Naive thymus-derived CD4-positive, alpha-beta T cell (primary cell): ENCODE measurements at regions not wholly inside any gene's neighbourhood (a gene's known extent, or its start where the extent isn't known, plus 50 kb on each side); places are given as distances from the start of the nearest gene placed in this dataset.

Experiments used
- ATAC-seq: fragments of 150-1000 bp; cut with Tn5 transposase; 2 replicates; pipeline ENCODE4 v1.10.0; 2021; ENCODE audit warnings: mild to moderate bottlenecking, moderate library complexity
- CTCF ChIA-PET: fragments of 350-600 bp; sonication (Branson Sonifier 250); formaldehyde crosslinking; loops from one replicate; lab custom pipeline; 2021; ENCODE audit warnings: antibody characterized with exemption; lab: Charles Lee
- POLR2A ChIA-PET: fragments of 350-600 bp; sonication (Branson Sonifier 250); formaldehyde crosslinking; loops from one replicate; lab custom pipeline; 2021; ENCODE audit warnings: antibody characterized with exemption, inconsistent platforms; lab: Charles Lee
- DNase-seq, 9 donors: peaks; one replicate each; pipeline versions ENCODE4 v3.0.0 to v3.0.0-alpha.2; 2020 to 2022; ENCODE audit warnings: mixed read lengths in 1 of 9
- H3K27ac ChIP-seq: one replicate; pipeline ENCODE4 v1.7.0; 2013; ENCODE audit warnings: mild to moderate bottlenecking, low read depth, low read length, moderate library complexity
- H3K27me3 ChIP-seq, 2 donors: one replicate each; pipeline ENCODE4 v1.7.0; 2013; ENCODE audit warnings: low read length in 2 of 2, mild to moderate bottlenecking in 2 of 2, moderate library complexity in 2 of 2; ENCODE audit not compliant: control insufficient read depth in 2 of 2, insufficient read depth in 2 of 2
- H3K36me3 ChIP-seq, 3 experiments: 1 replicate in 2 of 3; 2 replicates in 1 of 3; pipeline ENCODE4 v1.7.0; 2013; ENCODE audit warnings: low read length in 3 of 3, mild to moderate bottlenecking in 3 of 3, moderate library complexity in 1 of 3; ENCODE audit not compliant: insufficient read depth in 3 of 3, control insufficient read depth in 2 of 3
- H3K4me1 ChIP-seq, 2 donors: one replicate each; pipeline ENCODE4 v1.7.0; 2013; ENCODE audit warnings: low read length in 2 of 2, mild to moderate bottlenecking in 2 of 2, moderate library complexity in 1 of 2; ENCODE audit not compliant: control insufficient read depth in 2 of 2, insufficient read depth in 2 of 2
- H3K4me3 ChIP-seq: 2 replicates; pipeline ENCODE4 v1.7.0; 2013; ENCODE audit warnings: mild to moderate bottlenecking, low read length
- H3K9me3 ChIP-seq, 3 experiments: 1 replicate in 2 of 3; 2 replicates in 1 of 3; pipeline ENCODE4 v1.7.0; 2013; ENCODE audit warnings: low read length in 3 of 3; ENCODE audit not compliant: control insufficient read depth in 2 of 3
- H3K27ac Mint-ChIP-seq, 9 donors: one replicate each; pipeline ENCODE4 v1.8.0; 2020 to 2022; ENCODE audit warnings: mixed read lengths in 9 of 9, mild to moderate bottlenecking in 8 of 9, moderate library complexity in 5 of 9, inconsistent platforms in 2 of 9
- H3K27me3 Mint-ChIP-seq, 5 donors: one replicate each; pipeline ENCODE4 v1.8.0; 2021 to 2022; ENCODE audit warnings: mixed read lengths in 5 of 5, mild to moderate bottlenecking in 1 of 5
- H3K36me3 Mint-ChIP-seq, 5 donors: one replicate each; pipeline ENCODE4 v1.8.0; 2020 to 2022; ENCODE audit warnings: mixed read lengths in 5 of 5, mild to moderate bottlenecking in 3 of 5, inconsistent platforms in 1 of 5
- H3K4me1 Mint-ChIP-seq, 7 donors: one replicate each; pipeline ENCODE4 v1.8.0; 2020 to 2022; ENCODE audit warnings: mixed read lengths in 7 of 7, mild to moderate bottlenecking in 3 of 7, inconsistent platforms in 1 of 7
- H3K4me3 Mint-ChIP-seq, 10 donors: one replicate each; pipeline ENCODE4 v1.8.0; 2020 to 2022; ENCODE audit warnings: mild to moderate bottlenecking in 10 of 10, mixed read lengths in 10 of 10, moderate library complexity in 6 of 10, inconsistent platforms in 2 of 10
- H3K9me3 Mint-ChIP-seq, 11 donors: one replicate each; pipeline ENCODE4 v1.8.0; 2020 to 2022; ENCODE audit warnings: mixed read lengths in 11 of 11, mild to moderate bottlenecking in 4 of 11, inconsistent platforms in 1 of 11, moderate library complexity in 1 of 11
- intact Hi-C, 2 donors: fragments of 100-400 bp; cut with micrococcal nuclease; formaldehyde crosslinking; loops; one replicate each; pipeline ENCODE4 v1.15.1; 2023

DNA sequence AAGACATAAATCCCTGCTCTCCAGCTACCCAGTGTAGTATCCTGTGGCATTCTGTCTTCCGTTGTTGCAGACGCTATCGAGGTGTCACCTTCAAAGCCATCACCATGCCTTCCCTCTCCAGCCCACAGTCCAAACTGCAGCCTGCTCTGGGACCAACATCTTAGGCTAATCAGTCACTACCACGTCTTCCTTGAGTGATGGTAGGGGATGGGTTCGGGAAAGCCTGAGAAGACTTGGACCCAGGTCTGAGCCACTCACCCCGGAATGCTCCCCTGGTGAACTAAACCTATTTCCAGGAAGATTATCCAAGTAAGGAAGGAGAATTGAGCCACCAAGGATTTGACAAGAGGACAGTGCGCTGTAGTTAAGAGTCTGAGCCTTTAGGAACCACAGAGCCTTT is 52.9 kb upstream of the IRX1 start:
- H3K27ac Mint-ChIP-seq, result no peak overlapping the region
- no peak overlapping the region for H3K4me3 ChIP-seq
- ChIA-PET POLR2A (no interaction called here), CTCF (no interaction called here)
- intact Hi-C loops, result no loop called here
- H3K36me3 ChIP-seq, result no peaks in the 10 kb centered on the region
- H3K27ac ChIP-seq, result no peak overlapping the region
- H3K9me3 Mint-ChIP-seq, result peaks cover 0 to 14% (median 0%) of the 10 kb centered on the region in 11 donors
- no peaks in the 10 kb centered on the region for H3K4me1 ChIP-seq
- no peaks in the 10 kb centered on the region for H3K4me1 Mint-ChIP-seq
- peaks cover 0 to 4% of the 10 kb centered on the region in 2 donors for H3K27me3 ChIP-seq
- peaks cover 0 to 8% (median 0%) of the 10 kb centered on the region in 5 donors for H3K27me3 Mint-ChIP-seq
- no peaks in the 10 kb centered on the region for H3K9me3 ChIP-seq
- no peaks in the 10 kb centered on the region for H3K36me3 Mint-ChIP-seq
- H3K4me3 Mint-ChIP-seq, result no peak overlapping the region
- ATAC-seq (no peak), DNase-seq (no peak)

DNA sequence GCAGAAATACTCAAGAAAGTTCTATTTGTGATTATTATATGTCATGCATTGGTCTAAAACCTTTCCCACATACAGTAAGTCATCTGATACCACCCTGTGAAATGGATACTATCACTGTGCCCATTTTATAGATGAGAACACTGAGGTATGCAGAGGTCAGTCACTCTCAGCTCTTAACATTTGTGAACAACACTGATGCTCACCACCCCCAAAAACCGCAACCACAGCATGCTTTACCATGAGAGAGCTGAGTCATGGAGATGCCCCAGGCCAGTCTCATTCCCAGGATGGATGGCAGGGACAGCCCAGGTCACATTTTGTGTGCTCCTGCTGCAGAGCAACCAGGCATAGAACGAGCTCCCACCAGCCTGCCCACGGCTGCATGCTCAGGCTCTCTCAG is 53.5 kb upstream of the IRX1 start:
- Histone ChIP-seq H3K27me3 (peaks cover 0 to 4% of the 10 kb centered on the region in 2 donors), H3K27ac (no peak overlapping the region), H3K4me1 (no peaks in the 10 kb centered on the region), H3K4me3 (no peak overlapping the region), H3K36me3 (no peaks in the 10 kb centered on the region), H3K9me3 (no peaks in the 10 kb centered on the region)
- H3K4me1 Mint-ChIP-seq, result no peaks in the 10 kb centered on the region
- H3K9me3 Mint-ChIP-seq, result peaks cover 0 to 11% (median 2%) of the 10 kb centered on the region in 11 donors
- peaks cover 0 to 8% (median 0%) of the 10 kb centered on the region in 5 donors for H3K27me3 Mint-ChIP-seq
- DNase-seq (no peak), ATAC-seq (no peak)
- H3K36me3 Mint-ChIP-seq, result peaks cover 0 to 3% (median 0%) of the 10 kb centered on the region in 5 donors
- H3K4me3 Mint-ChIP-seq, result no peak overlapping the region
- intact Hi-C loops, result no loop called here
- ChIA-PET CTCF (no interaction called here), POLR2A (no interaction called here)
- no peak overlapping the region for H3K27ac Mint-ChIP-seq

- ChIA-PET CTCF (no interaction called here), POLR2A (no interaction called here)
- Mint-ChIP-seq H3K27ac (no peak overlapping the region), H3K4me1 (no peaks in the 10 kb centered on the region), H3K27me3 (no peaks in the 10 kb centered on the region), H3K9me3 (peaks cover 0 to 10% (median 4%) of the 10 kb centered on the region in 11 donors), H3K36me3 (peaks cover 0 to 5% (median 0%) of the 10 kb centered on the region in 5 donors), H3K4me3 (no peak overlapping the region)
- no peak overlapping the region for H3K27ac ChIP-seq
- no peaks in the 10 kb centered on the region for H3K36me3 ChIP-seq
- no peak overlapping the region for H3K4me3 ChIP-seq
- no peaks in the 10 kb centered on the region for H3K4me1 ChIP-seq
- no peaks in the 10 kb centered on the region for H3K9me3 ChIP-seq
- ATAC-seq, result no peak
- intact Hi-C loops, result no loop called here
- H3K27me3 ChIP-seq, result no peaks in the 10 kb centered on the region
- no peak for DNase-seq
These were observed 56.7 kb upstream of the IRX1 start for GRCh38 chr5:3538886-3539285.

- no peaks in the 10 kb centered on the region for H3K9me3 ChIP-seq
- no peaks in the 10 kb centered on the region for H3K4me1 ChIP-seq
- no peak overlapping the region for H3K27ac ChIP-seq
- Mint-ChIP-seq H3K4me3 (no peak overlapping the region), H3K4me1 (no peaks in the 10 kb centered on the region), H3K9me3 (peaks cover 0 to 14% (median 4%) of the 10 kb centered on the region in 11 donors), H3K36me3 (peaks cover 0 to 9% (median 0%) of the 10 kb centered on the region in 5 donors), H3K27ac (no peak overlapping the region), H3K27me3 (no peaks in the 10 kb centered on the region)
- POLR2A ChIA-PET, result no interaction called here
- intact Hi-C loops, result no loop called here
- no peaks in the 10 kb centered on the region for H3K36me3 ChIP-seq
- ATAC-seq, result no peak
- CTCF ChIA-PET, result no interaction called here
- DNase-seq, result no peak
- no peaks in the 10 kb centered on the region for H3K27me3 ChIP-seq
- no peak overlapping the region for H3K4me3 ChIP-seq
These were observed 57.7 kb upstream of the IRX1 start for GRCh38 chr5:3537942-3538341.

GRCh38 chr5:3535414-3536211 is 60.0 kb upstream of the IRX1 start:
- no peaks in the 10 kb centered on the region for H3K27me3 ChIP-seq
- Mint-ChIP-seq H3K27ac (no peak overlapping the region), H3K27me3 (no peaks in the 10 kb centered on the region), H3K4me1 (no peaks in the 10 kb centered on the region), H3K9me3 (peaks cover 0 to 14% (median 4%) of the 10 kb centered on the region in 11 donors), H3K4me3 (no peak overlapping the region), H3K36me3 (peaks cover 0 to 9% (median 0%) of the 10 kb centered on the region in 5 donors)
- intact Hi-C loops, result no loop called here
- H3K36me3 ChIP-seq, result no peaks in the 10 kb centered on the region
- POLR2A ChIA-PET, result no interaction called here
- peak; percentile 12 for ATAC-seq
- H3K9me3 ChIP-seq, result no peaks in the 10 kb centered on the region
- no peak overlapping the region for H3K4me3 ChIP-seq
- no peaks in the 10 kb centered on the region for H3K4me1 ChIP-seq
- no peak overlapping the region for H3K27ac ChIP-seq
- CTCF ChIA-PET, result no interaction called here
- DNase-seq, result no peak

- DNase-seq (no peak), ATAC-seq (no peak)
- intact Hi-C loops, result no loop called here
- no peak overlapping the region for H3K4me3 Mint-ChIP-seq
- no peak overlapping the region for H3K27ac Mint-ChIP-seq
- H3K27ac ChIP-seq, result no peak overlapping the region
- POLR2A ChIA-PET, result no interaction called here
- no peaks in the 10 kb centered on the region for H3K4me1 Mint-ChIP-seq
- no peaks in the 10 kb centered on the region for H3K9me3 ChIP-seq
- H3K4me3 ChIP-seq, result no peak overlapping the region
- CTCF ChIA-PET, result no interaction called here
- peaks cover 0 to 14% (median 4%) of the 10 kb centered on the region in 11 donors for H3K9me3 Mint-ChIP-seq
- H3K36me3 ChIP-seq, result no peaks in the 10 kb centered on the region
- no peaks in the 10 kb centered on the region for H3K4me1 ChIP-seq
- no peaks in the 10 kb centered on the region for H3K27me3 Mint-ChIP-seq
- no peaks in the 10 kb centered on the region for H3K27me3 ChIP-seq
- H3K36me3 Mint-ChIP-seq, result peaks cover 0 to 9% (median 0%) of the 10 kb centered on the region in 5 donors
These were observed 60.6 kb upstream of the IRX1 start for GRCh38 chr5:3534997-3535396.
